GM06990 (cell line): ENCODE measurements at regions not wholly inside any gene's neighbourhood (a gene's known extent, or its start where the extent isn't known, plus 50 kb on each side); places are given as distances from the start of the nearest gene placed in this dataset.

Experiments used
- DNase-seq: peaks from one replicate; pipeline ENCODE4 v3.0.0-alpha.2; 2011; ENCODE audit not compliant: insufficient read length; ENCODE audit errors: extremely low read depth
- H3K27me3 ChIP-seq: replicated peaks from 2 replicates; pipeline ENCODE4 v1.6.0; 2011; ENCODE audit warnings: low read length; ENCODE audit not compliant: control insufficient read depth, insufficient read depth
- H3K36me3 ChIP-seq: 2 replicates; pipeline ENCODE4 v1.5.1; 2011; ENCODE audit warnings: low read length; ENCODE audit not compliant: control insufficient read depth, insufficient read depth
- H3K4me3 ChIP-seq: replicated peaks from 2 replicates; pipeline ENCODE4 v1.5.1; 2011; ENCODE audit warnings: low read depth, mild to moderate bottlenecking, control low read depth, low read length
- TF ChIP-seq, protein P1 (sequence below): IDR thresholded peaks from 2 replicates; pipeline ENCODE4 v1.5.1; 2011; ENCODE audit warnings: low read length, control low read depth, mild to moderate bottlenecking, inconsistent platforms; ENCODE audit not compliant: insufficient read depth, poor library complexity, severe bottlenecking

GRCh38 chr3:87607234-87607633, 330.9 kb upstream of the POU1F1 start:
- no peaks in the 10 kb centered on the region for H3K36me3 ChIP-seq
- DNase-seq = no peak
- no peak overlapping the region for H3K4me3 ChIP-seq
- no peaks in the 10 kb centered on the region for H3K27me3 ChIP-seq
- TF ChIP-seq, protein P1, sequence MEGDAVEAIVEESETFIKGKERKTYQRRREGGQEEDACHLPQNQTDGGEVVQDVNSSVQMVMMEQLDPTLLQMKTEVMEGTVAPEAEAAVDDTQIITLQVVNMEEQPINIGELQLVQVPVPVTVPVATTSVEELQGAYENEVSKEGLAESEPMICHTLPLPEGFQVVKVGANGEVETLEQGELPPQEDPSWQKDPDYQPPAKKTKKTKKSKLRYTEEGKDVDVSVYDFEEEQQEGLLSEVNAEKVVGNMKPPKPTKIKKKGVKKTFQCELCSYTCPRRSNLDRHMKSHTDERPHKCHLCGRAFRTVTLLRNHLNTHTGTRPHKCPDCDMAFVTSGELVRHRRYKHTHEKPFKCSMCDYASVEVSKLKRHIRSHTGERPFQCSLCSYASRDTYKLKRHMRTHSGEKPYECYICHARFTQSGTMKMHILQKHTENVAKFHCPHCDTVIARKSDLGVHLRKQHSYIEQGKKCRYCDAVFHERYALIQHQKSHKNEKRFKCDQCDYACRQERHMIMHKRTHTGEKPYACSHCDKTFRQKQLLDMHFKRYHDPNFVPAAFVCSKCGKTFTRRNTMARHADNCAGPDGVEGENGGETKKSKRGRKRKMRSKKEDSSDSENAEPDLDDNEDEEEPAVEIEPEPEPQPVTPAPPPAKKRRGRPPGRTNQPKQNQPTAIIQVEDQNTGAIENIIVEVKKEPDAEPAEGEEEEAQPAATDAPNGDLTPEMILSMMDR = no peak

GRCh38 chr3:87595798-87596197, 319.4 kb upstream of the POU1F1 start:
- no peak overlapping the region for H3K4me3 ChIP-seq
- no peak for DNase-seq
- TF ChIP-seq, protein P1 = no peak
- no peaks in the 10 kb centered on the region for H3K27me3 ChIP-seq
- no peaks in the 10 kb centered on the region for H3K36me3 ChIP-seq

DNA sequence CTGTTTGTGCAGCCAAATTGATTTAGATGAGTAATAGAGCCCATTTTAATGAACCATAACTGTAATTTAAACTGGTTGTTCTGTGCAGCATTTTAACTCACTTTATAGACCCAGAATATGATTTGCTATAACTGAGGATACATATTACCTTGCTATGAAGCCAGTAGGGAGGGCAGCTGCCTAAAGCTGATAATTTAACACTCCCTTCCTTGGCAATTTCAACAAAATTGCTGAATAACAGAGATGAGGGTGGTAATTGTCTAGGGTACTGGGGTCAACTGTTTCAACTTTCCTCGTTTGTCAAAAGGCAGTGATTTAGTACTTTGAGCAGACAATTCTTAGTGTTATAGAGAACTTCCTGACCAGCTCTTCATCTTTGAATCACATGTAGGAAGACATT, 304.9 kb upstream of the POU1F1 start:
- no peaks in the 10 kb centered on the region for H3K36me3 ChIP-seq
- no peak for DNase-seq
- H3K27me3 ChIP-seq = no peaks in the 10 kb centered on the region
- TF ChIP-seq, protein P1 = no peak
- H3K4me3 ChIP-seq = no peak overlapping the region

- no peaks in the 10 kb centered on the region for H3K27me3 ChIP-seq
- no peak for DNase-seq
- H3K4me3 ChIP-seq = no peak overlapping the region
- TF ChIP-seq, protein P1 = no peak
- H3K36me3 ChIP-seq = no peaks in the 10 kb centered on the region
Observed at GRCh38 chr3:87576752-87577151, 300.4 kb upstream of the POU1F1 start.

DNA sequence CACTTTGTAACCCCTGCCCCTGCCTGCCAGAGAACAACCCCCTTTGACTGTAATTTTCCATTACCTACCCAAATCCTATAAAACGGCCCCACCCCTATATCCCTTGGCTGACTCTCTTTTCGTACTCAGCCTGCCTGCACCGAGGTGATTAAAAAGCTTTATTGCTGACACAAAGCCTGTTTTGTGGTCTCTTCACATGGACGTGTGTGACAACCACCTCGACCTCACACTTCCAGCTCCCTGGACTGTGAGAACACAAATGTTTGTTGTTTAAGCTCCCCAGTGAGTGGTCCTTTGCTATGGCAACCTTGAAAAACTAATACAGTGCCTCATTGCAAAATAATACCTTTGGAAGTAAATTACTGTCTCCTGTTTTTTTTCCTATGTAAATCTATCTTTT, 299.2 kb upstream of the POU1F1 start:
- TF ChIP-seq, protein P1 = no peak
- Histone ChIP-seq H3K4me3 (no peak overlapping the region), H3K36me3 (no peaks in the 10 kb centered on the region), H3K27me3 (no peaks in the 10 kb centered on the region)
- no peak for DNase-seq

GRCh38 chr3:87568331-87568730, 291.9 kb upstream of the POU1F1 start:
- Histone ChIP-seq H3K4me3 (no peak overlapping the region), H3K27me3 (no peaks in the 10 kb centered on the region), H3K36me3 (no peaks in the 10 kb centered on the region)
- DNase-seq = no peak
- TF ChIP-seq, protein P1 = no peak
